ENCODE measurements at regions not wholly inside any gene's neighbourhood (a gene's known extent, or its start where the extent isn't known, plus 50 kb on each side); places are given as distances from the start of the nearest gene placed in this dataset.

GRCh38 chr9:13501018-13501417, 221.5 kb upstream of the MPDZ start:
- no peaks in the 10 kb centered on the region for H3K27me3 ChIP-seq (ENCODE audit: insufficient read depth, poor library complexity, severe bottlenecking)
- no peak for DNase-seq (ENCODE audit: low read depth in 1 of 2, low spot score in 1 of 2)
- no peak overlapping the region for H3K4me3 ChIP-seq (replicated peaks; ENCODE audit: insufficient read depth, low read length)
- no peak for TF ChIP-seq SPI1 (IDR thresholded peaks at IDR 0.05; ENCODE audit: borderline replicate concordance, low read depth)
- no peak for TF ChIP-seq POLR2AphosphoS5 (IDR thresholded peaks at IDR 0.05; ENCODE audit: low read depth)
- no peak for TF ChIP-seq CTCF (IDR thresholded peaks at IDR 0.05; ENCODE audit: insufficient read depth, low read length)
- TF ChIP-seq REST (IDR thresholded peaks at IDR 0.05; ENCODE audit: insufficient replicate concordance, low read depth), result no peak
- no peak for TF ChIP-seq GABPA (IDR thresholded peaks at IDR 0.05; ENCODE audit: low read depth)
- H3K27ac ChIP-seq (replicated peaks), result no peak overlapping the region

GRCh38 chr9:13500034-13500433, 220.5 kb upstream of the MPDZ start:
- H3K27ac ChIP-seq (replicated peaks), result no peak overlapping the region
- H3K27me3 ChIP-seq (ENCODE audit: insufficient read depth, poor library complexity, severe bottlenecking), result no peaks in the 10 kb centered on the region
- H3K4me3 ChIP-seq (replicated peaks; ENCODE audit: insufficient read depth, low read length), result no peak overlapping the region
- TF ChIP-seq SPI1 (IDR thresholded peaks at IDR 0.05; ENCODE audit: borderline replicate concordance, low read depth) (no peak), POLR2AphosphoS5 (IDR thresholded peaks at IDR 0.05; ENCODE audit: low read depth) (no peak)
- DNase-seq (ENCODE audit: low read depth in 1 of 2, low spot score in 1 of 2), result no peak

- H3K4me3 ChIP-seq (replicated peaks; ENCODE audit: insufficient read depth, low read length), result no peak overlapping the region
- TF ChIP-seq GABPA (IDR thresholded peaks at IDR 0.05; ENCODE audit: low read depth) (no peak), POLR2AphosphoS5 (IDR thresholded peaks at IDR 0.05; ENCODE audit: low read depth) (no peak), REST (IDR thresholded peaks at IDR 0.05; ENCODE audit: insufficient replicate concordance, low read depth) (no peak), SPI1 (IDR thresholded peaks at IDR 0.05; ENCODE audit: borderline replicate concordance, low read depth) (no peak), CTCF (IDR thresholded peaks at IDR 0.05; ENCODE audit: insufficient read depth, low read length) (no peak)
- no peak overlapping the region for H3K27ac ChIP-seq (replicated peaks)
- no peak for DNase-seq (ENCODE audit: low read depth in 1 of 2, low spot score in 1 of 2)
- no peaks in the 10 kb centered on the region for H3K27me3 ChIP-seq (ENCODE audit: insufficient read depth, poor library complexity, severe bottlenecking)
These were observed 214.2 kb upstream of the MPDZ start for GRCh38 chr9:13493697-13494096.

GRCh38 chr9:13491493-13492424, 212.3 kb upstream of the MPDZ start:
- no peak for DNase-seq (ENCODE audit: low read depth in 1 of 2, low spot score in 1 of 2)
- Histone ChIP-seq H3K4me3 (replicated peaks; ENCODE audit: insufficient read depth, low read length) (no peak overlapping the region), H3K27me3 (ENCODE audit: insufficient read depth, poor library complexity, severe bottlenecking) (no peaks in the 10 kb centered on the region), H3K27ac (replicated peaks) (no peak overlapping the region)
- TF ChIP-seq CTCF (IDR thresholded peaks at IDR 0.05; ENCODE audit: insufficient read depth, low read length) (no peak), GABPA (IDR thresholded peaks at IDR 0.05; ENCODE audit: low read depth) (no peak), REST (IDR thresholded peaks at IDR 0.05; ENCODE audit: insufficient replicate concordance, low read depth) (no peak), POLR2AphosphoS5 (IDR thresholded peaks at IDR 0.05; ENCODE audit: low read depth) (no peak)
